GM12875 (cell line): ENCODE measurements at regions not wholly inside any gene's neighbourhood (a gene's known extent, or its start where the extent isn't known, plus 50 kb on each side); places are given as distances from the start of the nearest gene placed in this dataset.

Experiments
- H3K4me3 ChIP-seq: one replicate; pipeline ENCODE4 v1.5.1; 2011; ENCODE audit warnings: low read depth, low read length, control low read depth
- CTCF ChIP-seq: IDR thresholded peaks from 2 replicates; pipeline ENCODE4 v1.5.1; 2011; ENCODE audit warnings: low read depth, mild to moderate bottlenecking, control low read depth, inconsistent platforms, low read length, moderate library complexity, borderline replicate concordance; ENCODE audit not compliant: insufficient read depth

GRCh38 chr9:17862101-17862500, 283.2 kb downstream of the SH3GL2 start:
- no peak overlapping the region for H3K4me3 ChIP-seq
- no peak for TF ChIP-seq CTCF

- no peak for TF ChIP-seq CTCF
Observed at GRCh38 chr9:17862629-17863028, 283.8 kb downstream of the SH3GL2 start.

GRCh38 chr9:17863213-17863883, 284.5 kb downstream of the SH3GL2 start:
- H3K4me3 ChIP-seq = no peak overlapping the region
- TF ChIP-seq CTCF = no peak

More at GRCh38 chr9:17862629-17863028, 283.8 kb downstream of the SH3GL2 start:
- no peak overlapping the region for H3K4me3 ChIP-seq

GRCh38 chr9:17863924-17864323, 285.1 kb downstream of the SH3GL2 start:
- H3K4me3 ChIP-seq = no peak overlapping the region
- no peak for TF ChIP-seq CTCF

GRCh38 chr9:17864951-17865350, 286.1 kb downstream of the SH3GL2 start:
- H3K4me3 ChIP-seq = no peak overlapping the region
- TF ChIP-seq CTCF = no peak

GRCh38 chr9:17865881-17866280, 287.0 kb downstream of the SH3GL2 start:
- no peak overlapping the region for H3K4me3 ChIP-seq
- no peak for TF ChIP-seq CTCF

- TF ChIP-seq CTCF = no peak
- no peak overlapping the region for H3K4me3 ChIP-seq
Observed at GRCh38 chr9:17870722-17871121, 291.9 kb downstream of the SH3GL2 start.
